Activated T-cell treated with anti-CD3 and anti-CD28 coated beads, Interleukin-2, amount 50 U/mL, for 1 hour (primary cell): ENCODE measurements at regions not wholly inside any gene's neighbourhood (a gene's known extent, or its start where the extent isn't known, plus 50 kb on each side); places are given as distances from the start of the nearest gene placed in this dataset.
"Not testable (repeated sequence)": the region's sequence is repeated elsewhere in the genome, so short reads cannot be mapped to it uniquely, and the experiment has no call there.

Source experiments
- DNase-seq: peaks from one replicate; pipeline ENCODE4 v3.0.0-alpha.2; 2020

DNA sequence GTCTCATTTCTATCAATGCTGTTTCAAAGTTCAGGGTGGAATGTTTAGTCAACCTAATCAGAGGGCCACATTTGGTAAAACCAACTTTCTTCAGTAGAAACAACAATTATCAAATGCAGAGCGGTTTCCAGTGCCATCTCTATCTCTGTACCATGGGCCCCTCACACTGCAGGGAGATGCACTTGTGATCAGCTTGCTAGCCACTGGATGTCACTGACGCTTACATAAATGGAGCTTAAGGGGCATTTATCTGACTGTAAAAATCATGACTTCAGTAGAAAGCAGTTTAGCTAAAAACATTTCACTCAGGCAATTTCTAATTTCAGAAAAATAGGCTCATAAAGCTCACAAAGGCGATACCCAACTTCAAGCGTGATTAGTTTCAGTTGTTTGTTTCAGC, 678.0 kb downstream of the ZEB2 start:
- no peak for DNase-seq

GRCh38 chr2:143840601-143841000, 679.3 kb downstream of the ZEB2 start:
- DNase-seq: no peak

GRCh38 chr2:143840194-143840593, 679.7 kb downstream of the ZEB2 start:
- no peak for DNase-seq

- DNase-seq: no peak
Observed at GRCh38 chr2:143839456-143839855, 680.5 kb downstream of the ZEB2 start.

DNA sequence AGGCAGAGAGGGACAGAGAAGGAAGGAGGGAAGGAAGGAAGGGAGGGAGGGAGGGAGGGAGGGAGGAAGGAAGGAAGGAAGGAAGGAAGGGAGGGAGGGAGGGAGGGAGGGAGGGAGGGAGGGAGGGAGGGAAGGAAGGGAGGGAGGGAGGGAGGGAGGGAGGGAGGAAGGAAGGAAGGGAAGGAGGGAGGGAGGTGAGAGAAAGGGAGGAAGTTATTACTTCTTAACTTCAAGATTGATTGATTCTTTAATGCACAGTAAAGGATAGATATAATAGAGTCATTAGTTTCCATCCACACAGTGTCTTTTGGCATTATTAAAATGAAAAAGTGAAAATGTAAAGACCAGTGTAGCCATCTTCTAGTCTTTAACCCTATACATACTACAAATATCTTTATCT, 682.9 kb downstream of the ZEB2 start:
- DNase-seq: not testable (repeated sequence)

DNA sequence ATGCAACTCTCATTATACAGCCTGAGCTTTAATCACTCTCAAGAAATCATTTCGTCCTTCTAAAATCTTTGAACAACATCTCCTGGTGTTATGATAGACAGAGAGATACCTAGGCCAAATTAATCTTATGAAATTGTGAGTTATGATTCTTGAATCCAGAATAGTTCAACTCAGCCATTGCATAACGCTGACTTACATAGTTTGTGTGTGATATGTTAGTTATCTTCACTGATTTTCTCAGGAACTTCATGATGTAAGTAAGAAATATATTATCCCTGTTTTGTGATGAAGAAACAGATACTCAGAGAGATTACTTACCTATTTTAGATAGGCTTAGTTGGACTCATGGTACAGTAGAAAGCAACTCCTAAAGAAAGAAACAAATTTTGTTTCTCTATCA, 684.4 kb downstream of the ZEB2 start:
- DNase-seq: no peak

GRCh38 chr2:143833015-143833660, 686.8 kb downstream of the ZEB2 start:
- DNase-seq: no peak

GRCh38 chr2:143830476-143830875, 689.4 kb downstream of the ZEB2 start:
- DNase-seq: no peak

DNA sequence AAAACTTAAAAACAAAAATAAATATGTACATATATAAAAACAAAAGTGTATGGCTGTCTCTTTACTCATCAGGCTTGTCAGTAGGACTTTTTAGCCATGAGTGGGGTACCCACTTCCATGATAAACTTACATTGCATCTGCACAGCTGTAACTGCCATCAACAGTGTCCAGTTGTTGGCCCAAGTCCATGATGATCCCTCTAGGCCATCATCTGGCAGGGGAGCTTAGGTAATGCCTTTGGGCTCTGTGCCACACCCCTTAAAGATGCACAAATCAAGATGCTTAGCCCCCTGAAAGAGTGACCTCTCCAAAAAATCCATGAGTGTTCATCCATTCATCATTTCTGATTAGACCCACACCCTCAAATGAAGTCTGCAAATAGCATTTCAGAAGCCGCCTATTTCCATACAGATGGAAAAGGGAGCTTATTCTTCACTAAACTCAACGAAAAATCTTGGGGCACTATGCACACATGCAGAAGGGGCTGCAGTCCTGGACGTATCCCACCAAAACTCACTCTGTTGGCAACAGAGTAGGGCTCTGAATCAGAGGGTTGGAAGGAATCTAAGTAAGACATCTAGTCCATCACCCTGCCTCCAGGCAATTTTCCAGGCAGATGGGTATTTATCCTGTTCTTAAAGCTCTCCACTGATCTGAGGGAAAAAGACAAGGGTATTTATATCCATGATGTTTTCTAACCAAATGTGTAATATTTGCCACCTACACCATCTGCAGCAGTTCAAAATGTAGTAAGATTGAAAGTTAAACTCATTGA, 691.0 kb downstream of the ZEB2 start:
- DNase-seq: no peak

DNA sequence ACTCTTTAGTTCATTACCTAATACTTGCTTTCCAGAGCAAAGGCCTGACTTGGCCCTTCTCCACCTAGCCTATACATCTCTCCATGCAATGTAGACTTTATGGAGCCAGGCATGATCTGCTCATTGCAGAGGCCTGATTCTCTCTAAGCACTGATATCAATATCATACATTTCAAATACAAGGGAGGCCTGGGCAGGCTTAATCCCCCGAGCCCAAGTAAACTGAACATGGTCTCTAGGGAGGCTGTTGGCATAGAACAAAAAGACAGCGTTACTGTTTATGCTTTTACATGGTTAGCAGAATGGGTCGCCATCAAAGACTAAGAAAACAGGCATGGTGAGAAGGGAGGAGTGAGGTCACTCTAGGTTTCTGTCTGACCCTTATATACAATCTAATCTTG, 695.1 kb downstream of the ZEB2 start:
- no peak for DNase-seq

DNA sequence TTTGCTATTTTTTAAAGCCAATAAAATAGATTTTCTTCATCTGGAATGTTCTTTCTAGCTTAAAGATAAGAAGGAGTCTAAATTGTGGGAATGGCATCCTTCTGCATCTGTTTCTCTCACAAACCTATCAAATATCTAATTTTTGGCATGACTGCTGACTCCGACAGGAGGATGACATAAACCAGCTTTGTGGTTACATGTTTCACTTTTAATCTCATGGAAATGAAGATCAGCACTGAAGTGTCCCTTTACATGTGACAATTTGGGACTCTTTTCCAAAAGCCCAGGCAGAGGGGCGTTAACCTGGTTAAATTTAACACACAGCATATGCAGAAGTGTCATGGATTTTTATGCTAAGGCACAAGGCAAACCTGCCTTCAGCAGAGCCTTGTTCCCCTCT, 694.7 kb downstream of the ARHGAP15 start:
- no peak for DNase-seq

DNA sequence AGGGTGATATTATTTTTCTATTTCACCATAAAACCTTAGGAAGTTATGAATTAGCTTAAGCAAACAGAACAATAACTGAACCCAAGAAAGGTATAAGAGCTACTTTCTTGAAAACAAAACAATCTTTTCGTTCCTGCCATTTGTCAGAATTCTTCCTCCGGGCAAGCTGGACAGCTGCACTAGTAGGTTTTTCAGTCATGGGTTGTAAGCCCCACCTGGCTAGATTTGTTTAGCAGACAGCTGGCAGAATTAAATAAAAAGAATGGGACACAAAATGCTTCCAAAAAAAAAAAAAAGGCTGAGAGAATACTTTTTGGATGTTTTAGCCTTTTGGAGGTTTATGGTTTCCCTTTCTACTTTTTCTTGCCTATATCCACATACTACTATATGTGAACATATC, 694.1 kb downstream of the ARHGAP15 start:
- no peak for DNase-seq

DNA sequence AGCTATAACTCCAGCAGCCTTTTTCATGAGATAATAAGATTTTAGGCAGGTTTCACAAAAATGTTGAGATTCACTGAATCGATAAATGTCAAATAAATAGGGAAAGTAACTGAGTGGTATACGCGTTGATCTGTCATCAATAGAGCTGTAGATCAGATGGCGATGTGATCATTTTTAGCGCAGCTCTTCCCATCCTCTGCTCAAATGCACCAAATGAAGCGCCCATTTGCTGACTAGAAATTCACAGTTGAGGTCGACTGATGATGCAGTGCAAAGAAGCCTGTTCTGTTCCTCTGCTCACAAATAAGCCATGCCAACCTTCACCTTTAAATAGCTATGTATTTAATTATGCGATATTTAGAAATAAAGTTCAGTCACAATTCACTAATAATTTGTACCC, 693.5 kb downstream of the ARHGAP15 start:
- DNase-seq: no peak

- no peak for DNase-seq
Observed at GRCh38 chr2:143819764-143820163, 690.5 kb downstream of the ARHGAP15 start.

DNA sequence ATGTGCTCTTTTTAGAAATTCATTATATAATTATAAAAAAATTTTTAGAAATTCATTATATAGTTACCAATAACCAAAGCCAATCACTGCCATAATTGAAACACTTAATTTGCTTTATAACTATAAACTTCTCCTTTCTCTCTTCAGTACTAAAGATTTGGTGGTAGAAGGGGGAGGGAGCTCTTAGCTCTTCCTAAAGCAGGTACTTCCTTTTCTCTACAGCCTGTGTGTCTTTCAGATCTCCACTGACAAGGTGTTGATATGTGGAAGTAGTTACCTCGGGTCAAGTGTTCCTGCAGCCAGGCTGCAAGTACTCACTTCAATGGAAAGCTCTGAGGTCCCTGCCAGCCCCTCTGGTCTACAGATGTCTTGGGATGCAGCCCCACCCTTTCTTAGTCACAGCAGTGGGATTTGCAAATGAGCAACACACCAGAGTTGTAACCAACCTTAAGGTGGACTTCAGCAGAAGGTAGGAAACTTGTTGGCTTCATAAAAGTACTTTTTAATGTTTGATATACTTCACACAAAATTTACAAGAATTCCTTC, 690.0 kb downstream of the ARHGAP15 start:
- no peak for DNase-seq
